ENCODE measurements at regions not wholly inside any gene's neighbourhood (a gene's known extent, or its start where the extent isn't known, plus 50 kb on each side); places are given as distances from the start of the nearest gene placed in this dataset.

- TF ChIP-seq POLR2A (IDR thresholded peaks at IDR 0.05) (no peak), POLR2AphosphoS5 (IDR thresholded peaks at IDR 0.05) (no peak), EP300 (IDR thresholded peaks at IDR 0.05) (no peak)
- TF ChIP-seq, protein P1, sequence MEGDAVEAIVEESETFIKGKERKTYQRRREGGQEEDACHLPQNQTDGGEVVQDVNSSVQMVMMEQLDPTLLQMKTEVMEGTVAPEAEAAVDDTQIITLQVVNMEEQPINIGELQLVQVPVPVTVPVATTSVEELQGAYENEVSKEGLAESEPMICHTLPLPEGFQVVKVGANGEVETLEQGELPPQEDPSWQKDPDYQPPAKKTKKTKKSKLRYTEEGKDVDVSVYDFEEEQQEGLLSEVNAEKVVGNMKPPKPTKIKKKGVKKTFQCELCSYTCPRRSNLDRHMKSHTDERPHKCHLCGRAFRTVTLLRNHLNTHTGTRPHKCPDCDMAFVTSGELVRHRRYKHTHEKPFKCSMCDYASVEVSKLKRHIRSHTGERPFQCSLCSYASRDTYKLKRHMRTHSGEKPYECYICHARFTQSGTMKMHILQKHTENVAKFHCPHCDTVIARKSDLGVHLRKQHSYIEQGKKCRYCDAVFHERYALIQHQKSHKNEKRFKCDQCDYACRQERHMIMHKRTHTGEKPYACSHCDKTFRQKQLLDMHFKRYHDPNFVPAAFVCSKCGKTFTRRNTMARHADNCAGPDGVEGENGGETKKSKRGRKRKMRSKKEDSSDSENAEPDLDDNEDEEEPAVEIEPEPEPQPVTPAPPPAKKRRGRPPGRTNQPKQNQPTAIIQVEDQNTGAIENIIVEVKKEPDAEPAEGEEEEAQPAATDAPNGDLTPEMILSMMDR (IDR thresholded peaks at IDR 0.05), result no peak
Observed at GRCh38 chr20:29314294-29314693, 1943.2 kb upstream of the DEFB115 start.
